KBM-7 (cell line): ENCODE measurements at regions not wholly inside any gene's neighbourhood (a gene's known extent, or its start where the extent isn't known, plus 50 kb on each side); places are given as distances from the start of the nearest gene placed in this dataset.

Source experiments
- DNase-seq: peaks from one replicate; pipeline ENCODE4 v3.0.0-alpha.2; 2015
- in situ Hi-C: fragments of 300-500 bp; cut with MboI; formaldehyde crosslinking; loops from 2 replicates; pipeline ENCODE4 v1.14.3; 2020; ENCODE audit warnings: low sequenced_read_pairs, low pct_unique_long_range_greater_than_20kb, mixed read lengths

GRCh38 chr10:58140691-58141347, 126.9 kb downstream of the IPMK start:
- in situ Hi-C loops: no loop called here
- no peak for DNase-seq

DNA sequence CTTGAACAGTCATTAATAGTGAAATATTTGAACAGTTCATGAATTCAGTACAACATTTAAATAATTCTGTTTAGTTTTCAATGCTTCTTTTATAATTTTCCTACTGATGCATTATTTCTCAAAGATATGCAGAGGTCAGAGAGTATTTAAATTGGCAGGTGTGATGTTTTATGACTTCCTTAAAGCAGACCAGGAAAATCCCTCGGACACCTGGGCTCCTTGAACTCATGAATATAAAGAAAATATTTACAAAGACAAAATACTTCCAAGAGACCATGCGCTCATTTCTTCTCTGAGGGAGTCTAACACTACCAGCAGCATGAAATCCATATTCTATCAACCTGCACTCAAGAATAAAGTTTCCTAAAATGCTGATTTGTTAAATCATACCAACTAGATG, 127.6 kb downstream of the IPMK start:
- in situ Hi-C loops: no loop called here
- no peak for DNase-seq

- in situ Hi-C loops: no loop called here
- no peak for DNase-seq
Measured at GRCh38 chr10:58137813-58138212, 129.9 kb downstream of the IPMK start.

- in situ Hi-C loops: no loop called here
- no peak for DNase-seq
Measured at GRCh38 chr10:58115218-58116050, 152.3 kb downstream of the IPMK start.

DNA sequence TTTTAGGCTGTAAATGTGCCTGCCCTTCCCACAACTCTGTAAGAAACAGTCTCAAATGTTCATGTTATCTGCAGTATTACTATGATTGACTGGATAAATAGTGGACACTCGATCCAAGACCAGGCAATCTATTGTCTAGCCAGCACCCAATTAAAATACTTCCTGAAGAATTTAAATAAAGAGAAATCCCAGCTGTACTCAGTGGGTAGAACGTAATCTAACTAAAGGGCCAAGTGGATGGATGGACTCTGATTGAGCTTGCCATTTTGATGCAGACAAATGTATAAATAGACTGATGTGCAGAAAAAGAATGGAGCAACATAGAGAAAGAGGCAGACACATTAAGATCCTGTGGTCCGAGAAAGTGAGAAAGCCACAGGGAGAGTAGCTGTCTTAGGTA, 158.0 kb downstream of the IPMK start:
- no peak for DNase-seq
- in situ Hi-C loops: no loop called here

- no peak for DNase-seq
- in situ Hi-C loops: no loop called here
Measured at GRCh38 chr10:58107506-58107905, 160.2 kb downstream of the IPMK start.

DNA sequence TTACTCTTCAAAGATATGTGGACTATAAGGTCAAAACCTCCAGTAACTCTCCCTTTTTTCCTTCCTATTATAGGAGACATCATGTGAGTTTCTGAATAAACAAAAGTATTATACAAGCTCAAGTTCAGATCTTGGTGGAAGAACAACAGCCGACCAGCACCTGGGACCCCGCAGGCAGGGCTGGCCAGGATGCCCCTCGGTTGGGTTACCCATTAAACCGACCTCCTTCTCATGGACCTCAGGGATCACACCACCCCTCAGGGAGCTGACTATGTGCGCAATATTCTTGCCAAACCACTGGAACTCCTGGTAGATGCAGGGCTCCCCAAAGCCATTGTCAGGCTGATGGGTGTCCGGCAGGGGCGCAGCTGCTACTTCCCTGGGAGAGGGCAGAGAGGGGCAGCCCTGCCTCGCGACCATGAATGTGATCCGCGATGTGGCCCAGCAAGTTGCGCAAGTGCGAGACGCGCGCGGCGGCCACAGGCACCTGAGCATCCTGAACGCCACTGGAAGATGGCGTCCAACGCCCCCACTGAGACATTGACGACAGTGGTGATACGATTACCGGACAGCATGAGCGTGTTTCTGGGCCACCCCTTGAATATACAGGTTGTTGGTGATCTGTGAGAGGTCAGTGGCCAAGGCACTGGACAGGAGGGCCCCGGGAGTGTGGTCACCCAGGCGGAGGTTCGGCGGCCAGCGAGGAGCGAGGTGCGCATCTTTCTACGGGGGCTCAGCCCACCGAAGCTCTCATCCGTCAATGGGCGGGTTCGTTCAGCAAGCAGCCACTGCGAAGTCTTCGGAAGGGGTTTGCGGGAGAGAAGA, 161.3 kb downstream of the IPMK start:
- in situ Hi-C loops: no loop called here
- DNase-seq: no peak

GRCh38 chr10:58104351-58104751, 163.3 kb downstream of the IPMK start:
- no peak for DNase-seq
- in situ Hi-C loops: no loop called here

DNA sequence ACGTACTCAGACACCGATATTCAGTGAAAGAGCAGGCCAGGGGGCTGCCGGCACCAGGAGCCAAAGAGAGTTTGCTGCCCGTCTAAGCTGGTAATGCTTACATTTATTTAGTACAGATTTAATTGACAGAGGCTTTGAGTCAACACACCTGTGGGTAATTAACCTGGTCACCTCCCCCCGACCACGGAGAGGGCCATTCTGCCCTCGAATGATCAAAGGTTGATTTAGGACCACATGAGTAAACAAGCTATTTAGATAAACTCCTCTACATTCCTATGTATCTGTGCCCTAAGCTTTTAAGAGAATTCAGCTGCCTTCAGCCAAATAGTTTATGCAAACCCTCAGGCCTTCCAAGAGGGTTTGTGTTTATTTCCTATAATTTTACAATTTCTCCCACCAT, 164.8 kb downstream of the IPMK start:
- in situ Hi-C loops: no loop called here
- no peak for DNase-seq

DNA sequence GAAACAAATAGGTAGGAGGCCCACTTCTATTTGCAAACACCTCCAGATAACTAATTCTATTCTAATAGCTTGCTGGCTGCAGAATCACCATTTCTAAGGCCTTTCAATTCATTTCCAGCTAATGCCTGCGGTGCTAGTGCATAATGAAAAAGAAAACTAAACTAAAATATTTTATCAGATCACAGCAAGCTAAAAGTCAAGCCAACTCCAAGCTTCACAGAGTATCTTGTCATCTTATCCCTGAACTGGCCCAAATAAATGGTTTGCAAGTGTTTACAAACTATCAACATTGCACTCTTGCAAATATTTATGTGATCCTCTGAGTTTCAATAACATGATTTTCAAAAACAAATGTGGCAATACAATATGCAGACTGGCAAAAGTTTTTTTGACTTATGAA, 166.0 kb downstream of the IPMK start:
- no peak for DNase-seq
- in situ Hi-C loops: no loop called here

- in situ Hi-C loops: no loop called here
- DNase-seq: no peak
Measured at GRCh38 chr10:58094985-58095718, 172.5 kb downstream of the IPMK start.

- DNase-seq: no peak
- in situ Hi-C loops: no loop called here
Measured at GRCh38 chr10:58091886-58092285, 175.8 kb downstream of the IPMK start.

GRCh38 chr10:58089739-58090138, 178.0 kb downstream of the IPMK start:
- no peak for DNase-seq
- in situ Hi-C loops: no loop called here

GRCh38 chr10:58087896-58088295, 179.8 kb downstream of the IPMK start:
- no peak for DNase-seq
- in situ Hi-C loops: no loop called here

DNA sequence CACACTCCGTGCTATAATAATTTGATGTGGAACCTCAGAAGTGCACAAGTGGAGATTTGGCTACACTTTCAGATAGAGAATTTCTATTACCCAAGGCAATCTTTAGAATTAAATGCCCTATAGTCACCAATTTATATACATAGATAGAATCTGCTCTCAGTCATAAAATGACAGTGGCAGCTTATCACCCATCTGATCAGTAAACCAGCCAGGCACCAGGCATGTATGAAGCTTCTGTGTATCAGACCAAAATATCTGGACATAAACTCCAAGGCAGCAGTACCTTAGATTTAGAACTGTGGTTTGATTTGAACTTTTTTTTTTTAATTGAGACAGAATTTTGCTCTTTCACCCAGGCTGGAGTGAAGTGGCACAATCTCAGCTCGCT, 180.9 kb downstream of the IPMK start:
- in situ Hi-C loops: no loop called here
- no peak for DNase-seq

DNA sequence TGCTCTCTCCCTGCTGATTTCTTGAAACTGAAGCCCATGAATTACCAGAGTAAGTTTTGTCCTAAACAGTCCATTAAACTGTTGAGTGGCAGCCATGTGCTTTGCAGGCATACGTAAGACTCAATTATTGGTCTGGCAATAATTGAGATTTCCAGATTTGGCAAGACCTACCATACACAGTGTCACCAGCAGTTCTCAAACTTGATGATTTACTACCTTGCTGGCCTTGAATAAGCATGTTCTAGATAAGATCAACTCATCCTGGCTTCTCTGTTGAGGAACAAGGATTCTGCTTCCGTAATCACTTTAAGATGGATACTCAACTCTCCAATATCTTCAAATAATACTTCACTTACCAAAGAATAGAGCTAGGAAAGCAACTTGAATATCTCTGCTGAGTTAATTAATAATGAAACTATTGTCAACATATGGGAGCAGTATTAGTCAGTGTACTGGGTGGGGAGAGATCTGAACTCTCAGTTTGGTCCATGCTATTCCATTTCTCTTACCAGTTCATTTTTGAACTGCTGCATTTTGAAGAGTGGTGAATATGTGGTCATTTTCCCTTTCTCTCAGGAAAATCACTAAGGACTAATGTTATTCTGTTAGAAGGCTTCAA, 181.4 kb downstream of the IPMK start:
- no peak for DNase-seq
- in situ Hi-C loops: no loop called here

- in situ Hi-C loops: no loop called here
- no peak for DNase-seq
Measured at GRCh38 chr10:58082248-58082647, 185.4 kb downstream of the IPMK start.

DNA sequence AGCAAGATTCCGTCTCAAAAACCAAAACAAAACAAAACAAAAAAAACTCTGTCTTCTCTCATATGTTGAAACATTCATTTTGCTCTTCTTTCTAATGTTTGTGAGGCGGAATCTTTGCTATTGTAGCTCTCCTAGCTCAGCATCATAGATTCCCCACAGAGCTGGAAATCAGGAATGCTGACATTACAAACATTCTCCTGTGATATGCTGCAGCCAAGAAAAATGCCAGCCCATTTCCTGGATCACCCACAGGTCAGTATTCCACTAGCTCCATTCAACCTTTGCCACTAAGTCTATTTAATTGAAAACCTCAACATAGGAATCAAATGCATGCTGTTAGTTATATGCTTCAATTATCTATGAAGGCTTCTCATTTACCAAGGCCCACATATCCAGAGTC, 186.3 kb downstream of the IPMK start:
- DNase-seq: no peak
- in situ Hi-C loops: no loop called here

GRCh38 chr10:58079461-58079860, 188.2 kb downstream of the IPMK start:
- no peak for DNase-seq
- in situ Hi-C loops: no loop called here
